Chondrocyte (in vitro differentiated cells): ENCODE measurements at regions not wholly inside any gene's neighbourhood (a gene's known extent, or its start where the extent isn't known, plus 50 kb on each side); places are given as distances from the start of the nearest gene placed in this dataset.

Source experiments
- DNase-seq: peaks from one replicate; pipeline ENCODE4 v3.0.0; 2021; ENCODE audit warnings: mixed read lengths, low spot score
- H3K27ac Mint-ChIP-seq: one replicate; pipeline ENCODE4 v1.8.0; 2021; ENCODE audit warnings: mild to moderate bottlenecking, moderate library complexity, mixed read lengths; ENCODE audit not compliant: unreplicated experiment
- H3K27me3 Mint-ChIP-seq: 2 replicates; pipeline ENCODE4 v1.8.0; 2021; ENCODE audit warnings: low read depth, mixed read lengths
- H3K36me3 Mint-ChIP-seq: 2 replicates; pipeline ENCODE4 v1.8.0; 2021; ENCODE audit warnings: low read depth, mixed read lengths
- H3K4me1 Mint-ChIP-seq: 2 replicates; pipeline ENCODE4 v1.8.0; 2021; ENCODE audit warnings: low read depth, mild to moderate bottlenecking, mixed read lengths
- H3K4me3 Mint-ChIP-seq: one replicate; pipeline ENCODE4 v1.8.0; 2021; ENCODE audit warnings: mild to moderate bottlenecking, moderate library complexity, mixed read lengths; ENCODE audit not compliant: unreplicated experiment
- H3K9me3 Mint-ChIP-seq: 2 replicates; pipeline ENCODE4 v1.8.0; 2021; ENCODE audit warnings: low read depth, mixed read lengths
- TF ChIP-seq, protein P1 (sequence below): fragments of 200-600 bp; sonication (generic); IDR thresholded peaks from 2 replicates; pipeline ENCODE4 v1.5.0; 2021; ENCODE audit warnings: antibody characterized with exemption, mild to moderate bottlenecking, moderate library complexity

DNA sequence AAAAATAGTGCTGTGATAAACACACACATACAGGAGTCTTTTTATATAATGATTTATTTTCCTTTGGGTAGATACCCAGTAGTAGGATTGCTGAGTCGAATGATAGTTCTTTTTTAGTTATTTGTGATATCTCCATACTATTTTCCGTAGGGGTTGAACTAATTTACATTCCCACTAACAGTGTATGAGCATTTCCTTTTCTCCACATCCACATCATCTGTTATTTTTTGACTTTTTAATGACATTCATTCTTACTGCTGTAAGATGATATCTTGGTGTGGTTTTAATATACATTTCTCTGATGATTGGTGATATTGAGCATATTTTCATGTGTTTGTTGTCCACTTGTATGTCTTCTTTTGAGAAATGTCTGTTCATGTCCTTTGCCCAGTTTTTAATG, 78.3 kb downstream of the NIBAN1 start:
- Mint-ChIP-seq H3K4me1 (peaks cover 20% of the 10 kb centered on the region), H3K36me3 (peaks cover 43% of the 10 kb centered on the region), H3K27ac (no peak overlapping the region), H3K27me3 (no peaks in the 10 kb centered on the region), H3K4me3 (no peak overlapping the region), H3K9me3 (no peaks in the 10 kb centered on the region)
- no peak for DNase-seq
- TF ChIP-seq, protein P1, sequence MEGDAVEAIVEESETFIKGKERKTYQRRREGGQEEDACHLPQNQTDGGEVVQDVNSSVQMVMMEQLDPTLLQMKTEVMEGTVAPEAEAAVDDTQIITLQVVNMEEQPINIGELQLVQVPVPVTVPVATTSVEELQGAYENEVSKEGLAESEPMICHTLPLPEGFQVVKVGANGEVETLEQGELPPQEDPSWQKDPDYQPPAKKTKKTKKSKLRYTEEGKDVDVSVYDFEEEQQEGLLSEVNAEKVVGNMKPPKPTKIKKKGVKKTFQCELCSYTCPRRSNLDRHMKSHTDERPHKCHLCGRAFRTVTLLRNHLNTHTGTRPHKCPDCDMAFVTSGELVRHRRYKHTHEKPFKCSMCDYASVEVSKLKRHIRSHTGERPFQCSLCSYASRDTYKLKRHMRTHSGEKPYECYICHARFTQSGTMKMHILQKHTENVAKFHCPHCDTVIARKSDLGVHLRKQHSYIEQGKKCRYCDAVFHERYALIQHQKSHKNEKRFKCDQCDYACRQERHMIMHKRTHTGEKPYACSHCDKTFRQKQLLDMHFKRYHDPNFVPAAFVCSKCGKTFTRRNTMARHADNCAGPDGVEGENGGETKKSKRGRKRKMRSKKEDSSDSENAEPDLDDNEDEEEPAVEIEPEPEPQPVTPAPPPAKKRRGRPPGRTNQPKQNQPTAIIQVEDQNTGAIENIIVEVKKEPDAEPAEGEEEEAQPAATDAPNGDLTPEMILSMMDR, result no peak

DNA sequence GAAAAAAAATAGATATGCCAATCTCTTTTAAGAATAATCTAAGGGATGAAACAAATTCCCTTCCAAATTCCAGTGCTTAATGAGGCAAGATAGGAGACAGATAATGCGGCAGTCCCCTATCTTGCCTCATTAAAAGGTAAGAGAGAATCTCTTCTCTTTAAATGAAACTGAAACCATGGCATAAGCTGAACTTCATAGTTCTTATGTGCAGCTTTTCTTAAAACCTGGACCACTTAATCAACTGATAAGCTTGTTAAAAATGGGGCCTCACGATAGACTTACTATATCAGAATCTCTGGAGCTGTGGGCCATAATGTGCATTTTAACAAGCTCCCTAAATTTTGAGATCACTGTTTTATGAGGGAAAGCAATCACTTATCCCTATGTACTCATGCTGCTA, 79.2 kb downstream of the NIBAN1 start:
- Mint-ChIP-seq H3K36me3 (peaks cover 43% of the 10 kb centered on the region), H3K9me3 (no peaks in the 10 kb centered on the region), H3K27me3 (no peaks in the 10 kb centered on the region), H3K4me3 (no peak overlapping the region), H3K4me1 (peaks cover 24% of the 10 kb centered on the region), H3K27ac (no peak overlapping the region)
- TF ChIP-seq, protein P1, result no peak
- DNase-seq, result no peak

DNA sequence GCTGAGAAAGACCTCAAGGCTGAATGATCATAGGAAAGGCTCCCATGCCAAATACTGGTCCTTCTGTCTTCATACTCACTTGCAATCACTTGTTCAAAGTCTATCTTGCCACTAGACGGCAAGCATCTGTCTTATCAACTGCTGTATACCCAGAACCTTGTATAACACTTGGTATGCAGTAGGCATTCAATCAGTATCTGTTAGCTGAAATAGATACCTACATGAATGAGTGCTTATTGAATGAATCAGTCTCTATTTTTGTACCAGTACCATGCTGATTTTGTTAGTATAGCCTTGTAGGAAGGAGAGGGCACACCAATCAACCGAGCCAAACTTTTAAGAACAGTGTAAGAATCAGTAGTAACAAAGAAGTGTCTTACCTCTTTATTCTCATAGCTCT, 80.6 kb downstream of the NIBAN1 start:
- Mint-ChIP-seq H3K9me3 (no peaks in the 10 kb centered on the region), H3K4me3 (no peak overlapping the region), H3K27me3 (no peaks in the 10 kb centered on the region), H3K36me3 (peaks cover 37% of the 10 kb centered on the region), H3K4me1 (peaks cover 36% of the 10 kb centered on the region), H3K27ac (no peak overlapping the region)
- DNase-seq, result no peak
- TF ChIP-seq, protein P1, result no peak

DNA sequence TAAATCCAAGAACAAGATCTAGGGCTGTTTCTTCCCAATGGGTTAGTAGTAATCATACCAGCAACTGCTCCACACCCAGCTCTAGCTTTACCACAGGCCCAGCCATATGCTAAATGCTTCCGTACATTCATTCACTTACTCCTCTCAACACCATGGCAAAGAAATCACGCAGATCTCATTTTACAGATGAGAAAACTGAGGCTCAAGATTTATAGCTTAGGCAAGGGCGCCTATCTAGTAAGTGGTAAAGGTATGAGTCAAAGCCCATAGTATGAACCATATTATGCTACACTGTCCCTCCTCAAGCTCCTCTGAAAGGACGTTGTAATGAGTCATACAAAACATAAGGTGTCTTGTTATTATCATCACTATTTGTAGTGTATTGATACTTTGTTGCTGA, 82.2 kb downstream of the NIBAN1 start:
- TF ChIP-seq, protein P1, result no peak
- peaks cover 50% of the 10 kb centered on the region for H3K4me1 Mint-ChIP-seq
- no peak overlapping the region for H3K4me3 Mint-ChIP-seq
- no peaks in the 10 kb centered on the region for H3K9me3 Mint-ChIP-seq
- no peaks in the 10 kb centered on the region for H3K27me3 Mint-ChIP-seq
- H3K36me3 Mint-ChIP-seq, result peaks cover 26% of the 10 kb centered on the region
- H3K27ac Mint-ChIP-seq, result no peak overlapping the region
- DNase-seq, result no peak

DNA sequence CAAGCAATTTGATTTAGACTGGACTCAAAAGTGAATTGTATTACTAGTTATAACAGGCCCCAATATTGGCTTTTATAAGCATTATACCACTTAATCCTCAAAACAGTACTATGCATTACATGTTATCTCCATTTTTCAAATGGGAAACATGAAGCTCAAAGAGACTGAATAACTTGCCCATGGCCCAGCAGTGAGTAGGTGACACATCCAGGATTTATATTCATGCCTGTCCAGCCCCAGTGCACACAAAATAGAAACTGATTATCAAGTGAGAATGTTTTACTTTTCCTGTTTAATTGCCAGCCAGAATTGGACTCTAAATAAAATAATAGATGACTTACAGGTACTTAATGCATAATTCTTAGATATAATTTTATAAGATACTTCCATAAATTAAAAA, 82.9 kb downstream of the NIBAN1 start:
- Mint-ChIP-seq H3K27me3 (no peaks in the 10 kb centered on the region), H3K36me3 (peaks cover 20% of the 10 kb centered on the region), H3K4me1 (peaks cover 53% of the 10 kb centered on the region), H3K4me3 (no peak overlapping the region), H3K27ac (no peak overlapping the region), H3K9me3 (no peaks in the 10 kb centered on the region)
- TF ChIP-seq, protein P1, result no peak
- no peak for DNase-seq
